ENCODE measurements at regions not wholly inside any gene's neighbourhood (a gene's known extent, or its start where the extent isn't known, plus 50 kb on each side); places are given as distances from the start of the nearest gene placed in this dataset.

- H3K4me3 ChIP-seq (ENCODE audit: control insufficient read depth, low read depth, low read length) = no peak overlapping the region
- DNase-seq (ENCODE audit: low read depth) = no peak
- TF ChIP-seq, protein P1, sequence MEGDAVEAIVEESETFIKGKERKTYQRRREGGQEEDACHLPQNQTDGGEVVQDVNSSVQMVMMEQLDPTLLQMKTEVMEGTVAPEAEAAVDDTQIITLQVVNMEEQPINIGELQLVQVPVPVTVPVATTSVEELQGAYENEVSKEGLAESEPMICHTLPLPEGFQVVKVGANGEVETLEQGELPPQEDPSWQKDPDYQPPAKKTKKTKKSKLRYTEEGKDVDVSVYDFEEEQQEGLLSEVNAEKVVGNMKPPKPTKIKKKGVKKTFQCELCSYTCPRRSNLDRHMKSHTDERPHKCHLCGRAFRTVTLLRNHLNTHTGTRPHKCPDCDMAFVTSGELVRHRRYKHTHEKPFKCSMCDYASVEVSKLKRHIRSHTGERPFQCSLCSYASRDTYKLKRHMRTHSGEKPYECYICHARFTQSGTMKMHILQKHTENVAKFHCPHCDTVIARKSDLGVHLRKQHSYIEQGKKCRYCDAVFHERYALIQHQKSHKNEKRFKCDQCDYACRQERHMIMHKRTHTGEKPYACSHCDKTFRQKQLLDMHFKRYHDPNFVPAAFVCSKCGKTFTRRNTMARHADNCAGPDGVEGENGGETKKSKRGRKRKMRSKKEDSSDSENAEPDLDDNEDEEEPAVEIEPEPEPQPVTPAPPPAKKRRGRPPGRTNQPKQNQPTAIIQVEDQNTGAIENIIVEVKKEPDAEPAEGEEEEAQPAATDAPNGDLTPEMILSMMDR (IDR thresholded peaks at IDR 0.05; ENCODE audit: control insufficient read depth, insufficient read depth, low read depth, low read length, missing control alignments) = no peak
These were observed 970.8 kb downstream of the DTWD2 start for GRCh38 chr5:118017536-118017935.

DNA sequence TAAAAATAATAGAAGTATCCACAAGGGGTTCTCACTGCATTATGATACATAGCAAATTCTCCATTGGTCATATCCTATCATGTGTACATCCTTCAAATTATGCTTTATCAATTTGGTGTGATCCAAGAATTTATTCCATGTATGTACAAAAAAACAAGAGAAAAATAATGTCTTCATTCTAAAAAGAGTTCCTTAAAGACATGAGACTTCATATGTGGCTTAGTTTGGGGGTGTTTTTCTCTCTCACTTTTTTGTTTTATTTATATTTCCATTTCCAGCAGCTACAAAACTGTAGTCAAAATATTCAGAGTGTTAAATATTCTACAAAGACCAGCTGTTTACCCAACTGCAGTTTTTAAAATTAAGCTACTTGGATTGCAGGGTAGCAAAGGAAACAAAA, 972.0 kb downstream of the DTWD2 start:
- no peak overlapping the region for H3K4me3 ChIP-seq (ENCODE audit: control insufficient read depth, low read depth, low read length)
- no peak for DNase-seq (ENCODE audit: low read depth)
- TF ChIP-seq, protein P1 (IDR thresholded peaks at IDR 0.05; ENCODE audit: control insufficient read depth, insufficient read depth, low read depth, low read length, missing control alignments) = no peak

- no peak for DNase-seq (ENCODE audit: low read depth)
- TF ChIP-seq, protein P1 (IDR thresholded peaks at IDR 0.05; ENCODE audit: control insufficient read depth, insufficient read depth, low read depth, low read length, missing control alignments) = no peak
- H3K4me3 ChIP-seq (ENCODE audit: control insufficient read depth, low read depth, low read length) = no peak overlapping the region
These were observed 972.8 kb downstream of the DTWD2 start for GRCh38 chr5:118015511-118015910.

- DNase-seq (ENCODE audit: low read depth) = no peak
- TF ChIP-seq, protein P1 (IDR thresholded peaks at IDR 0.05; ENCODE audit: control insufficient read depth, insufficient read depth, low read depth, low read length, missing control alignments) = no peak
- no peak overlapping the region for H3K4me3 ChIP-seq (ENCODE audit: control insufficient read depth, low read depth, low read length)
These were observed 978.5 kb downstream of the DTWD2 start for GRCh38 chr5:118009741-118010297.

DNA sequence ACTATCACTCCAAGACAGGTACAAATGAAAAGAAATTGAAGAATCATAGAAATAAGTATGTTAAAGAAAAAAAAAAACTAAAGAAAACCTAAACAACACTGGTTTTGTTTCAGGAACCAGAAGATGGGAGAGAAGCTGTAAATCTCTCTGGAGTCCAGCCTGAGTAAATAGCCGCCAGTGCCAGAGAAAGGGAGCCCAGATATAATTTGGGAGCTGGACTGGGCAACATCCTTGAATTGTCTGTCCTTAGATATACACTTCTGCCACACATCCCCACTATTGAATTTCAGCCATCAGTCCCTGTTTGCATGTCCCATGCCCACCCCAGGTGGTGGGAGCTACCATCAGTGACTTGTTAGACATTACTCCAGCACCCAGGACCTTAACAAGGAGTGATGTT, 979.6 kb downstream of the DTWD2 start:
- no peak for DNase-seq (ENCODE audit: low read depth)
- TF ChIP-seq, protein P1 (IDR thresholded peaks at IDR 0.05; ENCODE audit: control insufficient read depth, insufficient read depth, low read depth, low read length, missing control alignments) = no peak

GRCh38 chr5:118007262-118007661, 981.1 kb downstream of the DTWD2 start:
- no peak overlapping the region for H3K4me3 ChIP-seq (ENCODE audit: control insufficient read depth, low read depth, low read length)
- TF ChIP-seq, protein P1 (IDR thresholded peaks at IDR 0.05; ENCODE audit: control insufficient read depth, insufficient read depth, low read depth, low read length, missing control alignments) = no peak
- no peak for DNase-seq (ENCODE audit: low read depth)

More for the DNA sequence above, 979.6 kb downstream of the DTWD2 start:
- H3K4me3 ChIP-seq (ENCODE audit: control insufficient read depth, low read depth, low read length) = no peak overlapping the region

DNA sequence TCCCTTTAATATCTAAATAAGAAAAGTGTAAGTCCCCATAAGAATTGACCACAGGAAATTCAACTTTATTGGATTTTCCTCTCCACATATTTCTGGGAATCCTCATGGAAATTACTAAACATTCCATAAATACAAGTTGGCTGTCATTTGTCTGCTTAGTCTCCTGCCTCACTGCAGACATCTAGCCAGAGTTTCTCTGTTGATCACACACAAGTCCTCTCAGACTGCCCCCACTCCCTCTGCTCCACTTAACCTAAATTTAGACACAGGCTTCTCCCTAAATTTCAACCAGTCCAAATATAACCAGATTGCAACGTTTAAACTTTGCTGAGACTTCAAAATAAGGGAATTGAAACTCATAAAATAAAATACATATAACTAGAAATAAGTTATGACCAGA, 982.1 kb downstream of the DTWD2 start:
- TF ChIP-seq, protein P1 (IDR thresholded peaks at IDR 0.05; ENCODE audit: control insufficient read depth, insufficient read depth, low read depth, low read length, missing control alignments) = no peak
- no peak for DNase-seq (ENCODE audit: low read depth)
- no peak overlapping the region for H3K4me3 ChIP-seq (ENCODE audit: control insufficient read depth, low read depth, low read length)
